ENCODE measurements at regions not wholly inside any gene's neighbourhood (a gene's known extent, or its start where the extent isn't known, plus 50 kb on each side); places are given as distances from the start of the nearest gene placed in this dataset.

GRCh38 chr5:4422247-4422646, 717.9 kb upstream of the ADAMTS16 start:
- H3K27me3 ChIP-seq (ENCODE audit: insufficient read depth), result no peaks in the 10 kb centered on the region
- H3K36me3 ChIP-seq (ENCODE audit: insufficient read depth), result no peaks in the 10 kb centered on the region
- no peak overlapping the region for H3K27ac ChIP-seq (ENCODE audit: low read depth)
- no peak overlapping the region for H3K4me3 ChIP-seq
- ATAC-seq (no peak), DNase-seq (ENCODE audit: low spot score) (no peak)
- Mint-ChIP-seq H3K9me3 (no peaks in the 10 kb centered on the region), H3K4me1 (no peaks in the 10 kb centered on the region), H3K27ac (no peak overlapping the region), H3K27me3 (ENCODE audit: insufficient read depth, low read depth, poor library complexity) (no peaks in the 10 kb centered on the region), H3K36me3 (ENCODE audit: low read depth) (no peaks in the 10 kb centered on the region), H3K4me3 (no peak overlapping the region)
- no peak overlapping the region for H2AFZ ChIP-seq
- no peaks in the 10 kb centered on the region for H3K79me2 ChIP-seq (replicated peaks; ENCODE audit: insufficient read depth)
- no peaks in the 10 kb centered on the region for H3K9me2 ChIP-seq (ENCODE audit: insufficient read depth)
- H3K4me2 ChIP-seq, result no peak overlapping the region
- H4K20me1 ChIP-seq (replicated peaks; ENCODE audit: insufficient read depth), result no peaks in the 10 kb centered on the region
- TF ChIP-seq EZH2 (IDR thresholded peaks at IDR 0.05; ENCODE audit: low read depth, unreplicated experiment) (no peak), ZNF114 (CRISPR knock-in tag; IDR thresholded peaks at IDR 0.05) (no peak), NANOG (IDR thresholded peaks at IDR 0.05; ENCODE audit: borderline replicate concordance) (no peak), POLR2AphosphoS5 (IDR thresholded peaks at IDR 0.05; ENCODE audit: low read depth) (no peak), EZH2phosphoT487 (IDR thresholded peaks at IDR 0.05; ENCODE audit: unreplicated experiment) (no peak), STAT1 (IDR thresholded peaks at IDR 0.05; ENCODE audit: unreplicated experiment) (no peak), ZNF331 (CRISPR knock-in tag; IDR thresholded peaks at IDR 0.05; ENCODE audit: low read depth) (no peak), CREB1 (CRISPR knock-in tag; IDR thresholded peaks at IDR 0.05; ENCODE audit: low read depth) (no peak), ETS1 (IDR thresholded peaks at IDR 0.05) (no peak), JUNB (IDR thresholded peaks at IDR 0.05; ENCODE audit: unreplicated experiment) (no peak)
- TF ChIP-seq, protein P1, sequence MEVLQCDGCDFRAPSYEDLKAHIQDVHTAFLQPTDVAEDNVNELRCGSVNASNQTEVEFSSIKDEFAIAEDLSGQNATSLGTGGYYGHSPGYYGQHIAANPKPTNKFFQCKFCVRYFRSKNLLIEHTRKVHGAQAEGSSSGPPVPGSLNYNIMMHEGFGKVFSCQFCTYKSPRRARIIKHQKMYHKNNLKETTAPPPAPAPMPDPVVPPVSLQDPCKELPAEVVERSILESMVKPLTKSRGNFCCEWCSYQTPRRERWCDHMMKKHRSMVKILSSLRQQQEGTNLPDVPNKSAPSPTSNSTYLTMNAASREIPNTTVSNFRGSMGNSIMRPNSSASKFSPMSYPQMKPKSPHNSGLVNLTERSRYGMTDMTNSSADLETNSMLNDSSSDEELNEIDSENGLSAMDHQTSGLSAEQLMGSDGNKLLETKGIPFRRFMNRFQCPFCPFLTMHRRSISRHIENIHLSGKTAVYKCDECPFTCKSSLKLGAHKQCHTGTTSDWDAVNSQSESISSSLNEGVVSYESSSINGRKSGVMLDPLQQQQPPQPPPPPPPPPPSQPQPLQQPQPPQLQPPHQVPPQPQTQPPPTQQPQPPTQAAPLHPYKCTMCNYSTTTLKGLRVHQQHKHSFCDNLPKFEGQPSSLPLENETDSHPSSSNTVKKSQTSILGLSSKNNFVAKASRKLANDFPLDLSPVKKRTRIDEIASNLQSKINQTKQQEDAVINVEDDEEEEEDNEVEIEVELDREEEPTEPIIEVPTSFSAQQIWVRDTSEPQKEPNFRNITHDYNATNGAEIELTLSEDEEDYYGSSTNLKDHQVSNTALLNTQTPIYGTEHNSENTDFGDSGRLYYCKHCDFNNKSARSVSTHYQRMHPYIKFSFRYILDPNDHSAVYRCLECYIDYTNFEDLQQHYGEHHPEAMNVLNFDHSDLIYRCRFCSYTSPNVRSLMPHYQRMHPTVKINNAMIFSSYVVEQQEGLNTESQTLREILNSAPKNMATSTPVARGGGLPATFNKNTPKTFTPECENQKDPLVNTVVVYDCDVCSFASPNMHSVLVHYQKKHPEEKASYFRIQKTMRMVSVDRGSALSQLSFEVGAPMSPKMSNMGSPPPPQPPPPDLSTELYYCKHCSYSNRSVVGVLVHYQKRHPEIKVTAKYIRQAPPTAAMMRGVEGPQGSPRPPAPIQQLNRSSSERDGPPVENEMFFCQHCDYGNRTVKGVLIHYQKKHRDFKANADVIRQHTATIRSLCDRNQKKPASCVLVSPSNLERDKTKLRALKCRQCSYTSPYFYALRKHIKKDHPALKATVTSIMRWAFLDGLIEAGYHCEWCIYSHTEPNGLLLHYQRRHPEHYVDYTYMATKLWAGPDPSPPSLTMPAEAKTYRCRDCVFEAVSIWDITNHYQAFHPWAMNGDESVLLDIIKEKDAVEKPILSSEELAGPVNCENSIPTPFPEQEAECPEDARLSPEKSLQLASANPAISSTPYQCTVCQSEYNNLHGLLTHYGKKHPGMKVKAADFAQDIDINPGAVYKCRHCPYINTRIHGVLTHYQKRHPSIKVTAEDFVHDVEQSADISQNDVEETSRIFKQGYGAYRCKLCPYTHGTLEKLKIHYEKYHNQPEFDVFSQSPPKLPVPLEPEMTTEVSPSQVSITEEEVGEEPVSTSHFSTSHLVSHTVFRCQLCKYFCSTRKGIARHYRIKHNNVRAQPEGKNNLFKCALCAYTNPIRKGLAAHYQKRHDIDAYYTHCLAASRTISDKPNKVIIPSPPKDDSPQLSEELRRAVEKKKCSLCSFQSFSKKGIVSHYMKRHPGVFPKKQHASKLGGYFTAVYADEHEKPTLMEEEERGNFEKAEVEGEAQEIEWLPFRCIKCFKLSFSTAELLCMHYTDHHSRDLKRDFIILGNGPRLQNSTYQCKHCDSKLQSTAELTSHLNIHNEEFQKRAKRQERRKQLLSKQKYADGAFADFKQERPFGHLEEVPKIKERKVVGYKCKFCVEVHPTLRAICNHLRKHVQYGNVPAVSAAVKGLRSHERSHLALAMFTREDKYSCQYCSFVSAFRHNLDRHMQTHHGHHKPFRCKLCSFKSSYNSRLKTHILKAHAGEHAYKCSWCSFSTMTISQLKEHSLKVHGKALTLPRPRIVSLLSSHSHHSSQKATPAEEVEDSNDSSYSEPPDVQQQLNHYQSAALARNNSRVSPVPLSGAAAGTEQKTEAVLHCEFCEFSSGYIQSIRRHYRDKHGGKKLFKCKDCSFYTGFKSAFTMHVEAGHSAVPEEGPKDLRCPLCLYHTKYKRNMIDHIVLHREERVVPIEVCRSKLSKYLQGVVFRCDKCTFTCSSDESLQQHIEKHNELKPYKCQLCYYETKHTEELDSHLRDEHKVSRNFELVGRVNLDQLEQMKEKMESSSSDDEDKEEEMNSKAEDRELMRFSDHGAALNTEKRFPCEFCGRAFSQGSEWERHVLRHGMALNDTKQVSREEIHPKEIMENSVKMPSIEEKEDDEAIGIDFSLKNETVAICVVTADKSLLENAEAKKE (CRISPR knock-in tag; IDR thresholded peaks at IDR 0.05), result no peak
- TF ChIP-seq, protein P2, sequence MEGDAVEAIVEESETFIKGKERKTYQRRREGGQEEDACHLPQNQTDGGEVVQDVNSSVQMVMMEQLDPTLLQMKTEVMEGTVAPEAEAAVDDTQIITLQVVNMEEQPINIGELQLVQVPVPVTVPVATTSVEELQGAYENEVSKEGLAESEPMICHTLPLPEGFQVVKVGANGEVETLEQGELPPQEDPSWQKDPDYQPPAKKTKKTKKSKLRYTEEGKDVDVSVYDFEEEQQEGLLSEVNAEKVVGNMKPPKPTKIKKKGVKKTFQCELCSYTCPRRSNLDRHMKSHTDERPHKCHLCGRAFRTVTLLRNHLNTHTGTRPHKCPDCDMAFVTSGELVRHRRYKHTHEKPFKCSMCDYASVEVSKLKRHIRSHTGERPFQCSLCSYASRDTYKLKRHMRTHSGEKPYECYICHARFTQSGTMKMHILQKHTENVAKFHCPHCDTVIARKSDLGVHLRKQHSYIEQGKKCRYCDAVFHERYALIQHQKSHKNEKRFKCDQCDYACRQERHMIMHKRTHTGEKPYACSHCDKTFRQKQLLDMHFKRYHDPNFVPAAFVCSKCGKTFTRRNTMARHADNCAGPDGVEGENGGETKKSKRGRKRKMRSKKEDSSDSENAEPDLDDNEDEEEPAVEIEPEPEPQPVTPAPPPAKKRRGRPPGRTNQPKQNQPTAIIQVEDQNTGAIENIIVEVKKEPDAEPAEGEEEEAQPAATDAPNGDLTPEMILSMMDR (conservative IDR thresholded peaks at IDR 0.05; ENCODE audit: low read depth in 2 of 2), result no peak
- no peaks in the 10 kb centered on the region for H3K4me1 ChIP-seq (ENCODE audit: insufficient read depth)
- no peaks in the 10 kb centered on the region for H3F3A ChIP-seq (replicated peaks; ENCODE audit: low read depth)

Measured in GM23338 (cell line).